HEK293T (cell line): ENCODE measurements at regions not wholly inside any gene's neighbourhood (a gene's known extent, or its start where the extent isn't known, plus 50 kb on each side); places are given as distances from the start of the nearest gene placed in this dataset.

Experiments used
- ARNT ChIP-seq: fragments of 450-650 bp; IDR thresholded peaks from 2 replicates; pipeline ENCODE4 v1.6.1; 2017; ENCODE audit warnings: mild to moderate bottlenecking
- BHLHE40 ChIP-seq: fragments of 450-650 bp; IDR thresholded peaks from 2 replicates; pipeline ENCODE4 v1.6.1; 2016; ENCODE audit warnings: mild to moderate bottlenecking, moderate library complexity, borderline replicate concordance
- ELF4 ChIP-seq: fragments of 450-650 bp; IDR thresholded peaks from 2 replicates; pipeline ENCODE4 v1.6.1; 2017; ENCODE audit warnings: antibody characterized with exemption
- FOXA1 ChIP-seq: fragments of 450-650 bp; IDR thresholded peaks from 2 replicates; pipeline ENCODE4 v1.6.1; 2016; ENCODE audit warnings: mild to moderate bottlenecking
- FOXK2 ChIP-seq: fragments of 450-650 bp; IDR thresholded peaks from 2 replicates; pipeline ENCODE4 v1.6.1; 2016; ENCODE audit warnings: mild to moderate bottlenecking
- FOXM1 ChIP-seq: fragments of 450-650 bp; IDR thresholded peaks from 2 replicates; pipeline ENCODE4 v1.6.1; 2017; ENCODE audit warnings: mild to moderate bottlenecking, borderline replicate concordance
- HDGF ChIP-seq: fragments of 450-650 bp; IDR thresholded peaks from 2 replicates; pipeline ENCODE4 v1.6.1; 2017; ENCODE audit warnings: antibody characterized with exemption, borderline replicate concordance
- NFRKB ChIP-seq: fragments of 450-650 bp; IDR thresholded peaks from 2 replicates; pipeline ENCODE4 v1.6.1; 2016; ENCODE audit warnings: mild to moderate bottlenecking, moderate library complexity
- SP1 ChIP-seq: fragments of 450-650 bp; IDR thresholded peaks from 2 replicates; pipeline ENCODE4 v1.6.1; 2017
- TARDBP ChIP-seq: fragments of 450-650 bp; IDR thresholded peaks from 2 replicates; pipeline ENCODE4 v1.6.1; 2016

GRCh38 chr3:70620956-70621355 is 308.5 kb upstream of the MDFIC2 start:
- TF ChIP-seq FOXM1 (no peak), ARNT (no peak), BHLHE40 (no peak), FOXK2 (no peak), NFRKB (no peak), TARDBP (no peak), FOXA1 (no peak), ELF4 (no peak), HDGF (no peak), SP1 (no peak)
